HG03439 (cell line): ENCODE measurements at regions not wholly inside any gene's neighbourhood (a gene's known extent, or its start where the extent isn't known, plus 50 kb on each side); places are given as distances from the start of the nearest gene placed in this dataset.

ENCODE experiments used
- ATAC-seq: cut with Tn5 transposase; IDR thresholded peaks from one replicate; pipeline ENCODE4 v1.9.1; 2021; ENCODE audit warnings: mild to moderate bottlenecking, moderate library complexity; ENCODE audit not compliant: unreplicated experiment

DNA sequence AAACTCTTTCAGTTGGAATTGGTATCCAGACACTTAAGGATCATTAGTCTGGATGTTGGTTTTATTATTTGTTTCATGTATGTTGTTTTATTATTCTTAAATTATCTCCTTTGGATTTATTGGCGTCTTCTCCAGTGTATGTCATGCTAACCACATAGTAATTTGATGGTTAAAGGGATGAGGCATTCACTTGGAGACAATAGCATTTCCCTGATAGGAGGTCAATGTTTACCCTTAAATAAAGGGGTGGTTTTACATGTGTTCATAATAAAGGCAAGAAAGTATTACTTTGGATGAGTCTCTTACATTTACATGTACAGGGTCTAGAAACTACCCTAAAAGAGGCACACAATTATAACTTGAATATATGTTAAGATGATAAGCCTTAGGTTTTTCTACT lies 51.2 kb upstream of the RNF144B start:
- no peak for ATAC-seq

GRCh38 chr6:18334251-18334650 lies 52.9 kb upstream of the RNF144B start:
- ATAC-seq = no peak

DNA sequence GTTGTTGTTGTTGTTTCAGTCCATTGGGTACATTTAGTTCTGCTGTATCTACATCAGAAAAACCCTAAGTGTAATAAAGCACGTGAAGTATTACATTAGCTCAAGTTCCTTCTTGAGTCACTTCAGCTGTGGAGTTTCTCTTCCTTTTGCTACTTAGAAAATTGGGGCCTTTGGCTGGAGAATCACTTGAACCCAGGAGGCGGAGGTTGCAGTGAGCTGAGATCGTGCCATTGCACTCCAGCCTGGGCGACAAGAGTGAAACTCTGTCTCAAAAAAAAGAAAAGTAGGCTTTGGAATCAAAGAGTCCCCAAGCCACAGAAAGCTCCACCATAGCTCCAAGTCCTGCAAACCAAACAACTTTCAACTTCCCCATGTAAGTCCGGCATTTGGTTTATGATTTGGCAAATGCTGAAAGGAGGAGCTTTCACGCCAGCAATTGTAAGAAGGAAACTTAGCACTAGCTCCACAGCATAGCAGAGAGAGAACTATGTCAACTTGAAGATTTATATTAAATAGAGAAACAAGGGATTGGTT lies 56.5 kb upstream of the RNF144B start:
- no peak for ATAC-seq

GRCh38 chr6:18329776-18330175 lies 57.4 kb upstream of the RNF144B start:
- ATAC-seq = no peak

- ATAC-seq = no peak
These were observed 58.6 kb upstream of the RNF144B start for GRCh38 chr6:18328540-18328939.

DNA sequence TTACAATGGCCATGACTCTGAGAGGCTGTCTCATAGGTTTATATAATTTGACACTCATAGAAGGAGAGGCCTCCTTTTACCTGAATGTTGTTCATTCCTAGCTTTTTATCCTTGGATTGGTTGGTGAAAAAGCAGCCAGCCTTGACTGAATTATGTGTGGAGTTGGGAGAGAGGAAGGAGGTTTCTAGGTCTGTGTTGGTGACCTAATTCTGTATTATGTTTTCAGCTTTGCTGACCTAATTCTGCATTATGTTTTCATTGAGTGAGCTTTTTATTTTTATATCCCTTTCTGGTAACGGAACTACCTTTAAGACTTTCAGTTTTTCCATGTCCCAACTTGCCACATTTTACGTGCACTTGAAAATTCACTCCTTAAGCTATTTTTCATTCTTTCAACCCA lies 59.1 kb upstream of the RNF144B start:
- no peak for ATAC-seq

- no peak for ATAC-seq
These were observed 59.5 kb upstream of the RNF144B start for GRCh38 chr6:18327626-18328025.

DNA sequence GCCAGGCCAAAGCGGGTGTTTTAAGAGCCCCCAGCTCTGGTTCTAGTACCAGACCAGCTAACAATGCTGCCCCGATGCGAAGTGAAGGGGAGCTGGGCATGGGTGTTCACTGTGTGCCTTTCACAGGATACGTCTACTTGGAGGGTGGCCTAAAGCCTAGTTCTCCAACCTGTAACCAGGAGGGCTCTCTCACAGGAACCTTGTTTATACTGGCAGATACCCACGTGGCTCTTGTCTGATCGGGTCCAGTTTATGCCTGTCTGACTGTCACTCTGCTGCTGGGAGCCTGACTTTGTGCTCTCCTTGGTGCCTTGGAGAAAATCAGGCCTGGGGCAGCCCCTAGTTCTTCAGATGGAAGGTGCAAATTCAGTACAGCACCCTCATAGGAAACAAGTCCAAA lies 60.2 kb upstream of the RNF144B start:
- no peak for ATAC-seq

DNA sequence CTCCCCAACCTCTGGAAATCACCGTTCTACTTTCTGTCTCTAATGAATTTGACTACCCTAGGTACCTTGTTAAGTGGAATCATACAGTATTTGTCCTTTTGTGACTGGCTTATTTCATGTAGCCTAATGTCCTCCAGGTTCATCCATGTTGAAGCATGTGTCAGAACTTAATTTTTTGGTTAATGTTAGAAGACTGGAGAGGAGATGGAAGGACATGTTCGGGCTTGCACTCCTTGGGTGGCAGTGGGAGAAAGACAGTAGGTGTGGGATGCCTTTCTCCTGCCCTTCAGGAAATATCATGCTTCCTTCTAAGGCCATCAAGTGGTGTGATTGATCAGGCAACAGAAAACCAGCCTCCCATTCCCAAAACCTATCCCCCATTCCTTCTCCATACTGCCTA lies 61.1 kb upstream of the RNF144B start:
- no peak for ATAC-seq

GRCh38 chr6:18324706-18325042 lies 60.3 kb upstream of the DEK start:
- no peak for ATAC-seq

- ATAC-seq = peak; percentile 72
These were observed 59.8 kb upstream of the DEK start for GRCh38 chr6:18323935-18324705.

DNA sequence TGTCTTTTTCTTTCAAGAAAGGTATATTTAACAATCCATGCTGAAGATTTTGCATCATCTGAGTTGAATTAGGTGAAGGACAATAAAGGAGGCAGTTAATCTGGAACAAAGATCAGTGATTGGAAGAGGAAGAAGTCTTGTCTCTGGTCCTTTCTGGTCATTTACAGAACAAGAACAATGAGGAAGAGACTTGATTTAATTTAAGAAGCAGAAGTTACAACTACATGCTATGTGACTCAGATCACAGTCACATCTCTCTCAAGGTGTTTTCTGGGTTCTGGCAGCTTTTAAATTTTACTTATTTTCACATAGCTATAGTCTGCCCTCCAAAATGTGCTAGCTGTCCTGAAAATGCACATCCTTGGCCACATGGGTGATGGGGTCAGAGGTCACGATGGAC lies 53.5 kb upstream of the DEK start:
- ATAC-seq = no peak

- no peak for ATAC-seq
These were observed 50.1 kb upstream of the DEK start for GRCh38 chr6:18314317-18314997.
